ENCODE measurements at regions not wholly inside any gene's neighbourhood (a gene's known extent, or its start where the extent isn't known, plus 50 kb on each side); places are given as distances from the start of the nearest gene placed in this dataset.

DNA sequence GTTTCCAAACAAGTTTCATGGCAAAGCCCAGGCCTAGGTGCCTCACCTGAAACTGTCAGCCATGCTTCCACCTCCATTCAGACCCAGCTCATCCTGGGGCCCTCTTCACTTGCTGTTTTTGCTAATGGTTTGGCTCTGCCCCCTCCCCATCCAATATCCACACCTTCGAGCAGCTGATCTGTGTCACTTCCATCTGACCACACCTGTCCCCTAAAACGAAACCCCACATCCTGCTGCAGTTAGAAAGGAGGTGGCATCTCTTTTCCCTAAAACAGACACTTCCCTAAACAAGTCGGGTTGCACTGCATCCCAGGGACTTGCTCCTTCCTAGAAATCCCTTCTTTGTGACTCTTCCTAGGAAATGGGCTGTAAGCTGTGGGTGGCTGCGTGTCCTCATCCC is 748.7 kb upstream of the SALL3 start:
- no peak overlapping the region for H3K4me2 ChIP-seq (ENCODE audit: control insufficient read depth, extremely low read depth, insufficient read depth, low read depth, low read length)
- H3K4me1 ChIP-seq (ENCODE audit: control insufficient read depth, extremely low read depth, insufficient read depth, low read length): no peaks in the 10 kb centered on the region
- FAIRE-seq: no peak
- H3K9ac ChIP-seq (ENCODE audit: control insufficient read depth, extremely low read depth, insufficient read depth, low read length): no peak overlapping the region
- TF ChIP-seq, protein P1, sequence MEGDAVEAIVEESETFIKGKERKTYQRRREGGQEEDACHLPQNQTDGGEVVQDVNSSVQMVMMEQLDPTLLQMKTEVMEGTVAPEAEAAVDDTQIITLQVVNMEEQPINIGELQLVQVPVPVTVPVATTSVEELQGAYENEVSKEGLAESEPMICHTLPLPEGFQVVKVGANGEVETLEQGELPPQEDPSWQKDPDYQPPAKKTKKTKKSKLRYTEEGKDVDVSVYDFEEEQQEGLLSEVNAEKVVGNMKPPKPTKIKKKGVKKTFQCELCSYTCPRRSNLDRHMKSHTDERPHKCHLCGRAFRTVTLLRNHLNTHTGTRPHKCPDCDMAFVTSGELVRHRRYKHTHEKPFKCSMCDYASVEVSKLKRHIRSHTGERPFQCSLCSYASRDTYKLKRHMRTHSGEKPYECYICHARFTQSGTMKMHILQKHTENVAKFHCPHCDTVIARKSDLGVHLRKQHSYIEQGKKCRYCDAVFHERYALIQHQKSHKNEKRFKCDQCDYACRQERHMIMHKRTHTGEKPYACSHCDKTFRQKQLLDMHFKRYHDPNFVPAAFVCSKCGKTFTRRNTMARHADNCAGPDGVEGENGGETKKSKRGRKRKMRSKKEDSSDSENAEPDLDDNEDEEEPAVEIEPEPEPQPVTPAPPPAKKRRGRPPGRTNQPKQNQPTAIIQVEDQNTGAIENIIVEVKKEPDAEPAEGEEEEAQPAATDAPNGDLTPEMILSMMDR (optimal IDR thresholded peaks at IDR 0.05 in 1 of 3, IDR thresholded peaks at IDR 0.05 in 1 of 3, conservative IDR thresholded peaks at IDR 0.05 in 1 of 3; ENCODE audit: extremely low read depth in 1 of 3, insufficient read depth in 2 of 3, low read length in 3 of 3): no peak
- TF ChIP-seq EZH2 (IDR thresholded peaks at IDR 0.05; ENCODE audit: low read length): no peak
- DNase-seq (ENCODE audit: low read depth, low spot score): no peak
- H3K27ac ChIP-seq (ENCODE audit: control insufficient read depth, insufficient read depth, low read length): no peak overlapping the region
- no peaks in the 10 kb centered on the region for H3K36me3 ChIP-seq (ENCODE audit: control insufficient read depth in 2 of 2, extremely low read depth in 1 of 2, insufficient read depth in 2 of 2, low read length in 2 of 2)
- H3K27me3 ChIP-seq (ENCODE audit: control insufficient read depth, extremely low read depth, insufficient read depth, low read length): no peaks in the 10 kb centered on the region
- no peak overlapping the region for H2AFZ ChIP-seq (ENCODE audit: control insufficient read depth, low read length)
- no peak overlapping the region for H3K4me3 ChIP-seq (ENCODE audit: control insufficient read depth in 2 of 3, extremely low read depth in 1 of 3, insufficient read depth in 2 of 3, low read depth in 1 of 3, low read length in 3 of 3)
- no peaks in the 10 kb centered on the region for H3K9me1 ChIP-seq (ENCODE audit: control insufficient read depth, extremely low read depth, insufficient read depth, low read length)
- no peaks in the 10 kb centered on the region for H4K20me1 ChIP-seq (ENCODE audit: control insufficient read depth, extremely low read depth, insufficient read depth, low read length)
- peaks cover 12% of the 10 kb centered on the region for H3K9me3 ChIP-seq (ENCODE audit: control insufficient read depth, low read depth, low read length)
- no peaks in the 10 kb centered on the region for H3K79me2 ChIP-seq (ENCODE audit: control insufficient read depth, insufficient read depth, low read length)
- dilution Hi-C loops (cut with MboI; ENCODE audit: extremely low pct_ligation_motif_present, low sequenced_read_pairs): no loop called here

- Histone ChIP-seq H3K4me2 (ENCODE audit: control insufficient read depth, extremely low read depth, insufficient read depth, low read depth, low read length) (no peak overlapping the region), H3K27ac (ENCODE audit: control insufficient read depth, insufficient read depth, low read length) (no peak overlapping the region), H3K4me1 (ENCODE audit: control insufficient read depth, extremely low read depth, insufficient read depth, low read length) (no peaks in the 10 kb centered on the region), H3K9me1 (ENCODE audit: control insufficient read depth, extremely low read depth, insufficient read depth, low read length) (no peaks in the 10 kb centered on the region), H3K4me3 (ENCODE audit: control insufficient read depth in 2 of 3, extremely low read depth in 1 of 3, insufficient read depth in 2 of 3, low read depth in 1 of 3, low read length in 3 of 3) (no peak overlapping the region), H3K79me2 (ENCODE audit: control insufficient read depth, insufficient read depth, low read length) (no peaks in the 10 kb centered on the region), H3K9me3 (ENCODE audit: control insufficient read depth, low read depth, low read length) (peaks cover 7% of the 10 kb centered on the region), H3K9ac (ENCODE audit: control insufficient read depth, extremely low read depth, insufficient read depth, low read length) (no peak overlapping the region), H2AFZ (ENCODE audit: control insufficient read depth, low read length) (no peak overlapping the region), H3K36me3 (ENCODE audit: control insufficient read depth in 2 of 2, extremely low read depth in 1 of 2, insufficient read depth in 2 of 2, low read length in 2 of 2) (no peaks in the 10 kb centered on the region), H3K27me3 (ENCODE audit: control insufficient read depth, extremely low read depth, insufficient read depth, low read length) (no peaks in the 10 kb centered on the region), H4K20me1 (ENCODE audit: control insufficient read depth, extremely low read depth, insufficient read depth, low read length) (no peaks in the 10 kb centered on the region)
- TF ChIP-seq, protein P1 (optimal IDR thresholded peaks at IDR 0.05 in 1 of 3, IDR thresholded peaks at IDR 0.05 in 1 of 3, conservative IDR thresholded peaks at IDR 0.05 in 1 of 3; ENCODE audit: extremely low read depth in 1 of 3, insufficient read depth in 2 of 3, low read length in 3 of 3): no peak
- no peak for TF ChIP-seq EZH2 (IDR thresholded peaks at IDR 0.05; ENCODE audit: low read length)
- dilution Hi-C loops (cut with MboI; ENCODE audit: extremely low pct_ligation_motif_present, low sequenced_read_pairs): no loop called here
- DNase-seq (ENCODE audit: low read depth, low spot score) (no peak), FAIRE-seq (no peak)
Observed at GRCh38 chr18:78232196-78232595, 747.4 kb upstream of the SALL3 start.

Measured in keratinocyte (primary cell).